Neuron (in vitro differentiated cells): ENCODE measurements at regions not wholly inside any gene's neighbourhood (a gene's known extent, or its start where the extent isn't known, plus 50 kb on each side); places are given as distances from the start of the nearest gene placed in this dataset.

Source experiments
- H2AFZ ChIP-seq: one replicate; pipeline ENCODE4 v1.6.1; 2013; ENCODE audit warnings: low read depth, mild to moderate bottlenecking, inconsistent platforms, low read length, moderate library complexity
- H3K27me3 ChIP-seq: one replicate; pipeline ENCODE4 v1.6.1; 2013; ENCODE audit warnings: low read length; ENCODE audit not compliant: insufficient read depth
- H3K36me3 ChIP-seq: one replicate; pipeline ENCODE4 v1.6.1; 2013; ENCODE audit warnings: low read length; ENCODE audit not compliant: insufficient read depth
- H3K4me1 ChIP-seq: one replicate; pipeline ENCODE4 v1.6.1; 2013; ENCODE audit warnings: low read length; ENCODE audit not compliant: insufficient read depth
- H3K4me3 ChIP-seq: 2 replicates; pipeline ENCODE4 v1.5.1; 2013; ENCODE audit warnings: mild to moderate bottlenecking, low read length, moderate library complexity
- H3K9me3 ChIP-seq: one replicate; pipeline ENCODE4 v1.6.1; 2013; ENCODE audit warnings: low read length

DNA sequence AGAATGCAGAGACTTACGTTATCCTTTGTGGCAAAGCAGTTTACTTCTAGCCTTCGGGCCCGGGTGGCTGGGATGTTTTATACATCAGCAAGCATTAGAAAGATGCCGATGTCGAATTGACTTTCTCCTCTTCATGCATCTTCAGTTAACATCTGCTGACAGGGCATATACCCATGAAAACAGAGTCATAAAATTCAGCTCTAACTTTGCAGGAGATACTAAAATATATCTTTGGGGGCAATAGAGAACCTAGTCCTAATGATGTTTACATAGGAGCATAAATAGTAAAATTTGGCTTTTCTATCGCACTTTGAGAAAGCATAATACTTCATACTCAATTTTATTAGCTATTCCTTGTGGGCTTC, 247.9 kb downstream of the PRELID2 start:
- Histone ChIP-seq H3K27me3 (no peaks in the 10 kb centered on the region), H3K4me1 (no peaks in the 10 kb centered on the region), H3K9me3 (no peaks in the 10 kb centered on the region), H3K36me3 (no peaks in the 10 kb centered on the region), H3K4me3 (no peak overlapping the region), H2AFZ (no peak overlapping the region)

DNA sequence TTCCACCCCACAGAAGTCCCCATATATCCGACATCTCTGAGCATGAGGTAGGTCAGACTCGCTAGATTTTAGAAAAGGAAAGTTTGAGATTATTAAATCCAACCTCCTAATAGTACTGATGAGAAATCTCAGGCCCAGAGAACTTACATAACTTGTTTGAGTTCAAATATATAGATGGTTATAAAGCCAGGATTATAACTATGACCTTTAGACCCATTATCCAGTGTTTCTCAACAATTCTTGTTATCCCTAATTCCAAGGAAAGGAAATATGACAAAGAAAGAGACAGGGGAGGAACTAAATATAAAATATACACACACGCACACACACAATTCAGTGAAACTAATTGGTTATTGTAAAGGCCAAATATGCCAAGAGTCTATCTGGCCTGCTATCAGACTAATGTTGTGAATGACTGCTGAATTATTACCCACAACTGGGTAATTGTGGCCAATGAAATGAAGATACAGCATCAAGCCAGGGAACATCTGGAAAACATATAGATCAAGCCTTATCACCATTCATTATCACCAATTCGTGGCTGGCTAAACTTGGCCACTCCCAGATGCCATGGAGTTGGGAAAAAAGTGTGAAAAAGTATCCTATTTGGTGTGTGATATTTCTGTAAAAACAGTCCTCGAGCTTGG, 248.4 kb downstream of the PRELID2 start:
- no peaks in the 10 kb centered on the region for H3K4me1 ChIP-seq
- no peaks in the 10 kb centered on the region for H3K36me3 ChIP-seq
- no peaks in the 10 kb centered on the region for H3K9me3 ChIP-seq
- H3K27me3 ChIP-seq: no peaks in the 10 kb centered on the region
- H3K4me3 ChIP-seq: no peak overlapping the region
- no peak overlapping the region for H2AFZ ChIP-seq

DNA sequence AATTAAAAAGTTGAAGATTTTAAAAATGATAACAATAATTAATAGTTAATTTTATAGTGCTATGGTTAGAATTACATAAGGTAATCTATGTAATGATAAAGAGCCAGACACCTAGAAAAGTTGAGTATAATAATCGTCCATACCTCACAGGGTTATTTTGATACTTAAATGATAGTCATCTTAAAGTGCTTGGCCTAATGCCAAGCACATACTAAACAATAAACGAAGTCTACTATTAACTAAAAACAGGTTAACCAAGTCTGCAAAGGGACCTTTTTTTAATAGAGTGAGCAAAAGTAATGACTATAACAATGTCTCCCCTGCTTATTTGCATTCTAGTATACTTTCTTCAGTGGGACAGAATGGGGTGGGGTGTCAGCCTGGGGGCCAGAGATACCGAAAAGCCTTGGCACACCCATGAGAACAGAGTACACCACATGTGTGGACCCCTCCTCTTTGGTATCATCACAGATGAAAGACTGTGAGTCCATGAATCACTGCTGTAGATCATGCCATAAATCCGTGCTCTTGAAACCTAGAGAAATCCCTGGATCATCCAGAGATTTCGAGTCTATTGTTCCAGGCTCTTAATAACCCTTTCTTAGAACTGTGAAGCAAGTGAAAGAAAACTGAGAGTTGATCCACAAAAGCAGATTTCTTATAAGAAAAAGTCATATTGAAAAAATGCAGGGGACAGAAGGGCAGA, 249.5 kb downstream of the PRELID2 start:
- no peak overlapping the region for H3K4me3 ChIP-seq
- no peaks in the 10 kb centered on the region for H3K9me3 ChIP-seq
- no peaks in the 10 kb centered on the region for H3K36me3 ChIP-seq
- H3K4me1 ChIP-seq: no peaks in the 10 kb centered on the region
- H3K27me3 ChIP-seq: no peaks in the 10 kb centered on the region
- no peak overlapping the region for H2AFZ ChIP-seq

DNA sequence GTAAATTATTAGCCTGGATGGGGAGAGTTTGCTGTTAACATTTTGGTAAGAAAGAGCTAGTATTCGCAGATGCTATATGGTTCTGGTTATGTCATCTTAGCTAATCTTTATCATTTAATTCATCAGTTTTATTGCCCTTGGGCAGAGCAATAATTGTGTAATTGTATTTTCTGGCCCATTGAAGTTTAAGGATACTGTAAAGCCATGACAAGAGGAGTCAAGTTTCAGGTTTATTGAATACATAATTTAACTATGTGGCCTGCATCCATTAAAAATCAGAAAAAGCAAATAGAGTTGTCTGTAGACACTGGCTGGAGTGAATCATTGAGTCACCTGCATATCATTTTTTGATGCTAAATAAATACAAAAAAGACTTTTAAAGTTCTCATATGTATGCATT, 255.8 kb downstream of the PRELID2 start:
- H3K27me3 ChIP-seq: no peaks in the 10 kb centered on the region
- H3K4me1 ChIP-seq: no peaks in the 10 kb centered on the region
- H3K36me3 ChIP-seq: no peaks in the 10 kb centered on the region
- H2AFZ ChIP-seq: no peak overlapping the region
- no peaks in the 10 kb centered on the region for H3K9me3 ChIP-seq
- H3K4me3 ChIP-seq: no peak overlapping the region

DNA sequence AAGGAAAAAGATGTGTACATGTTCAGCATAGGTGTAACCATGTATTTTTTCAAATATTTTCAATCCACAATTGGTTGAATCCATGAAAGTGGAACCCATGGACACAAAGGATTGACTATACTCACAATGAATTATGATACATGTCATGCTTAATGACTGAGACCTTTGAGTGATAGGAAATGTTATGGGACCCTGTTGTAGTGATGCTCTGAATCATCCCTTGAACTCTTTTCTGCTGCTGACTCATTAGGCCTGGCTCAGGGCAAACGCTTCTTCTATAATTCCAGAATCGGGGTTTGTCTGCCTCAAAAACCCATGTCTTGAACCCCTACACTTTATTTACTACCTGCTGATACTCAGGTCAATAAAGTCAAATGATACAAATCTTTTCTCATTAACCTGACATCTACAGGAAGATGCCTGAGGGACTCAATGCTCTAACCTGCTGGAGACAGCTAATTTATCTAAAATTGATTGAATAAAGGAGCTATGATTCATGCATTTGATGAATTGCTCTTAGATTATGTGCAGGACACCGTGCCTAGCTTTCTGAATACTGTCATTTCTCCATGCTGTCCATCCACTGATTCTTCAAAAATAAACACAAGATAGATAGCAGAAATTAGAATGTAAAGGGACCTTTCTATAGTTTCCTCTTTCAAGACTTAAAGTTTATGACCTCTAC, 260.1 kb downstream of the PRELID2 start:
- Histone ChIP-seq H3K4me3 (no peak overlapping the region), H3K4me1 (no peaks in the 10 kb centered on the region), H2AFZ (no peak overlapping the region), H3K27me3 (no peaks in the 10 kb centered on the region), H3K36me3 (no peaks in the 10 kb centered on the region), H3K9me3 (no peaks in the 10 kb centered on the region)

DNA sequence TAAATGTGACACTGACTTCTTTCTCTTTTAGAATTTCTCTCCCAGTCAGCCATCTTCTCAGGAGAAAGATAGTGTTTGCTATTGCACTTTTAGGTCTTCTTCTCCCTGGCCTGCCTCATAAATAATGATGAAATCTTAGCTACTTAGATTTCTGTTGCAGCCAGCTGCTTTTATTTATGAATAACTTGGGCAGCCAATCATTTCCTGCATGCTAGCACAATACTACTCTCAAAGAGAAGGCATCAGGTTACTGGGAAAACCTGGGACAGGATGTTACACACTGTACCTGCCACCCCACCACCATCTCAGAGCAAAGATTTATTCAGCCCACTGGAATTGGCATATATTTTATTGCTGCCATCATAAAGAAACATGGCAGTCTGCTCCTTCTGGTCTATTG, 266.6 kb downstream of the PRELID2 start:
- Histone ChIP-seq H3K4me1 (no peaks in the 10 kb centered on the region), H3K9me3 (no peaks in the 10 kb centered on the region), H3K36me3 (no peaks in the 10 kb centered on the region), H2AFZ (no peak overlapping the region), H3K27me3 (no peaks in the 10 kb centered on the region), H3K4me3 (no peak overlapping the region)

DNA sequence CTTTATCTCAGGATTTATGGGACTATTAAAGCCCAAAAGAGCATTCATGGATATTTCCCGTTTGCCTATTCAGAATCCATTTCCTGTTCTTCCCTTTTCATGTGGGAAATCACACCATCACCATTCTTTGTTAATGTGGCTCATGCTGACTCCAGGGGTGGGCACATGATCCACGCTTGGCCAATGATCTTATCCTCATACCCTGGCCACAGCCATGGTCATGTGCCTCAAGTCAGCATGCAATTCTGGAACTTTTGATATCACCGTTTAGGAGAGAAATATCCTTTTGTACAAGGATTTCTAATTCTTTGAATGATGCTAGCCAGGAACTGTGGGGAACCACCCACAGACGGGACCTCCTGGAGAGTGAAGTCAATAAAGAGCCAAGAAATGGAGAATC, 272.2 kb downstream of the PRELID2 start:
- H3K4me3 ChIP-seq: no peak overlapping the region
- H3K9me3 ChIP-seq: no peaks in the 10 kb centered on the region
- no peaks in the 10 kb centered on the region for H3K27me3 ChIP-seq
- no peak overlapping the region for H2AFZ ChIP-seq
- H3K36me3 ChIP-seq: no peaks in the 10 kb centered on the region
- peaks cover 3% of the 10 kb centered on the region for H3K4me1 ChIP-seq

DNA sequence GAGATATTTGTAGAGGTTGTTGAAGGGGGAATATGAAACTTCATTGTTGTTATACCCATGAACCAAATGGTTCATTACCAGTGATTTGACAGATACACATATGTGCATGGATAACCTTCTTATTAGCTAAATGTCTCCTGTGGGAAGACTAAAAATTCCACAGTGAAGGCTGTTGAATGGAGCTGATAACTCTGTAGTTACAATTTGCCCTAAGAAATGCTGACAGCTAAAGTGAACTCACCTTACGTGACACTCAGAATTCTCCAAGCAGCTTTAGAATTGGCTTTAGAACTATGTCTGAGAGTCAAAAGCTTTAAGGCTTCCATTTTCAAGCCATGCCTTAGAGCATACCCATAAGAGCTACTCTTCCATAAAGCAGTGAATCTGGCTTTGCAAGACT, 276.9 kb downstream of the PRELID2 start:
- Histone ChIP-seq H3K4me3 (no peak overlapping the region), H2AFZ (no peak overlapping the region), H3K27me3 (no peaks in the 10 kb centered on the region), H3K36me3 (no peaks in the 10 kb centered on the region), H3K9me3 (no peaks in the 10 kb centered on the region), H3K4me1 (peaks cover 6% of the 10 kb centered on the region)

DNA sequence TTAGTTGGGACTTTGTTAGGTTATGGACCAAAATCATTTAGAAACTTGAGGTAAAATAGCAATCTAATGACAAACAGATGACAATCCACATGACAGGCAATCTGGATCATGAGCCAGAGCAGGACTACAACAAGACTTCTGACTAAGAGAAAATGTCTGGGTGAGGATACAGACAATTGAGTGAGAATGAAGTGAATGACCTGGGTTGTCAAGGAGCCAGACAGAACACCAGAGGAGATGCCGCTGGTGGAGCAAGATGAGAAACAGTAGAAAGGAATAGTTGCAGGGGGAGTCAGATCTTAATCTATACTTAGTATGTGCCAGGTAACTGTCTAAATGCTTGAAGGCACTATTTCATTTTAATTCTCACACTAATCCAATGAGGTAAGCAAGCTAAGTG, 277.8 kb downstream of the PRELID2 start:
- no peak overlapping the region for H2AFZ ChIP-seq

DNA sequence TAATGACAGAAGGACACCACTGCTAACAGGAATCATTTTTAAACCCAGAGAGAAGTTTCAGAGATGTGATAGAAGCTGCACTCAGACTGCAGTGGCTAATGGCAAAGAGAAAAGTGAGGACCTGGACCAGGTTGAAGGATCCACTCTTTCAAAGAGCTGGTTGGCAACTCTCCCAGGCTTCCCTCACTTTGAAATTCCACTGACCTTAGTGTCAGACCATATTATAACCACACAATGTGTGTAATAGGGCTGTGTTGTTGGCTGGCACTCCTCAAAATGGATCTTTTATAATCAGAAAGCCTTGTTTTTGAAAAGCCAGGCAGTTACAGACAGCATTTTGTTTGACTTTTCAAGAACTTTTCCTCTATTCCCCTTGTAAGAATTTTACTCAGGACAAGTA, 280.7 kb downstream of the PRELID2 start:
- H3K4me3 ChIP-seq: no peak overlapping the region
- H3K36me3 ChIP-seq: no peaks in the 10 kb centered on the region
- no peaks in the 10 kb centered on the region for H3K27me3 ChIP-seq
- H2AFZ ChIP-seq: no peak overlapping the region
- peaks cover 3% of the 10 kb centered on the region for H3K4me1 ChIP-seq
- H3K9me3 ChIP-seq: no peaks in the 10 kb centered on the region

More for the DNA sequence above, 277.8 kb downstream of the PRELID2 start:
- Histone ChIP-seq H3K9me3 (no peaks in the 10 kb centered on the region), H3K36me3 (no peaks in the 10 kb centered on the region), H3K27me3 (no peaks in the 10 kb centered on the region), H3K4me3 (no peak overlapping the region), H3K4me1 (peaks cover 6% of the 10 kb centered on the region)

DNA sequence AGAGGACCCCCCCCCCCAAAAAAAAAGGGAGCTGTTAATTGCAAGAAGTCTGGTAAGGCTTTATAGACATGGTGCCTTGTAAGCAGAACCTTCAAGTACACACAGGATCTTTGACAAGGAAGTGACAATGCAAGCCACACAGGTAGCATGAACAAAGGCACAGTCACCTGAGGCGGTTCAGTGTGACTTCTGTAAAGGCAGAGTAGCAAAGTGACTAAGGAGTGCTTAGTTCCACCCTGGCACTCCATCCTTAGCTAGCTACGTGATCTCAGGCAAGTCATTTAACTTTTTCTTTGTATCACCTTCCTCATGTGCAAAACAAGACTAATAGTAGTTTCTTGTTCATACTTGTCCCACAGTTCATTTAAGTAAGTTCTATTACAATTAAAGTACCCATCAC, 282.0 kb downstream of the PRELID2 start:
- Histone ChIP-seq H3K27me3 (no peaks in the 10 kb centered on the region), H3K4me1 (peaks cover 3% of the 10 kb centered on the region)

DNA sequence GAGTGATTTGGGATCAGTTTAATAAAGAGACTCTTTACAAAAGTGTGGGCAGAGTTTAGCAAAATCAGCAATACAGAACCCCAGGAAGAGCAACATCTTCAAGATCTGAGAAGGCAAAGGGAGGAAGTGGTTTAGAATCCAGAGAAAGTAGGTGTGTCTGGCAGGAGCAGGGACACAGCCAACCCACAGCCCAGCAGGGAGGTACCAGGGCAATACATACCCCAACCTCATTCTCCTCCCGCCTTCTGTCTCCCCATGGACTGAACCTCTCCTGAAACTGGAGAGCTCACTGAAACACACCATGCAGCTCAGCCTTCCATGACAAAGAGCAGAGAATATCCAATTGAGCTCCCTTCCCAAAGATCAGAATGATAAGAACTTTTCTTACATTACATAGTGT, 283.4 kb downstream of the PRELID2 start:
- no peaks in the 10 kb centered on the region for H3K36me3 ChIP-seq
- H3K4me1 ChIP-seq: peaks cover 3% of the 10 kb centered on the region
- H3K9me3 ChIP-seq: no peaks in the 10 kb centered on the region
- H2AFZ ChIP-seq: no peak overlapping the region
- H3K4me3 ChIP-seq: no peak overlapping the region
- no peaks in the 10 kb centered on the region for H3K27me3 ChIP-seq

More for the DNA sequence above, 282.0 kb downstream of the PRELID2 start:
- H3K9me3 ChIP-seq: no peaks in the 10 kb centered on the region
- no peak overlapping the region for H3K4me3 ChIP-seq
- no peak overlapping the region for H2AFZ ChIP-seq
- H3K36me3 ChIP-seq: no peaks in the 10 kb centered on the region

DNA sequence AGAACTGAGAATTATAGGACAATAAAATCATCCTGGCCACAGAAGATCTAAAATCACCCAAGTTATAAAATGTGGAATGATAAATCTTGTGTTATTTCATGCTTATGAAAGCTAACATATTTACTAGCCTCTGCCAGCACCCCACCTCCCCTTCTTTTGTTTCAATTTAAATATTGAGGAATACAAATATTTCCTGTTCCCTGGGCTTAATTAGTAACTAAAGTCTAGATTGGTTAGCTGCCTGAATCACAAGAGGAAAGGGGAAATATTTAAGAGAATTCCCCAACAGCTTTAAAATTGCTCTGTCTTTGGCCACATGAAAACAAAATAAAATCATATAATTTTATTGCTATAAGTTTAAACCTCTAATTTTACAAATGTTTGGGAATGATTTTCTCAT, 287.0 kb downstream of the PRELID2 start:
- no peak overlapping the region for H2AFZ ChIP-seq
- H3K4me3 ChIP-seq: no peak overlapping the region
- no peaks in the 10 kb centered on the region for H3K9me3 ChIP-seq

More for the DNA sequence above, 287.0 kb downstream of the PRELID2 start:
- Histone ChIP-seq H3K4me1 (no peaks in the 10 kb centered on the region), H3K27me3 (no peaks in the 10 kb centered on the region), H3K36me3 (no peaks in the 10 kb centered on the region)
